NCI-H82 treated with DMSO at 0.1 percent for 48 hours (cell line): ENCODE measurements at regions not wholly inside any gene's neighbourhood (a gene's known extent, or its start where the extent isn't known, plus 50 kb on each side); places are given as distances from the start of the nearest gene placed in this dataset.

Experiments used
- DNase-seq: peaks from one replicate; lab custom pipeline; 2025; ENCODE audit not compliant: unreplicated experiment; lab: John Stamatoyannopoulos, UW

DNA sequence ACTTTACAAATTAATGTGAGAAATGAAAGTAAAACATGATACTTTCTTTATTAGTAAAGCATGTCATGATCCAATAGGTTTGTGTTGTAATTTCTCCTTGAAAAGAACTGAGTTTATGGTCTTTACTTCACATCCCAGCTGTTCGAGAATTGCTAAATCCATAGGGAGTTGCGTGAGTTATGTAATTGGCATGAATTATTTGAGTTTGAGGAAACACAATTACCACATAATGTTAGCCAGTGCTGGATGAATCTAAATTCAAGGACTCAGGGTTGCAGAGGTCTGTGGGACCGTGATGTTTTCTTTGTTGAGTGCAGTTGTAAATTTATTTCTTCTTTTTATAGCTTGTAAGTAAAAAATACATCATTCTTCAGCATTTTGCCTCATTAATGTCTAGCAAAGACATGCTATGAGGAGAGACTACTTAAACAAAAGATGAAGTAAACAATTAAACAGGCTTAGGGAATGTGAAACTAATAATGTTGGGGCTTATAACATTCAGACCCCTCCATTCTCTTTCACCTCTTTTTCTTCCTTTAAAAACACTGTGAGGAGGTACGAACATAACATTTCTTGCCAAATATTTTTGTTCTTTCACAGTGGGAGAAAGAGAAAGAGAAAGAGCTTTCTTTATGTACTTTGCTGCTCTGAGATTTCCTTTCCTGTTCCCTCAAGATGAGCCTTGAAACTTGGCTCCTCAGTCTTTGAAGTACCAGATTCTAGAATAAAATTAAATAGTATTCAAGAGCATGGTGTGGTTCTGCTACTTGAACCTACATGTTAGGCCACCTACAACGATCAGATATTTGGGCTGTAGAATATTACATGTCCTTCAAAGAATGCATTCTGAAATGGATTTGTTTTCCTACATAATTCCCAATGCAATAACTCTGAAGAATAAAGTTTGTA lies 159.6 kb upstream of the ANK2 start:
- no peak for DNase-seq

DNA sequence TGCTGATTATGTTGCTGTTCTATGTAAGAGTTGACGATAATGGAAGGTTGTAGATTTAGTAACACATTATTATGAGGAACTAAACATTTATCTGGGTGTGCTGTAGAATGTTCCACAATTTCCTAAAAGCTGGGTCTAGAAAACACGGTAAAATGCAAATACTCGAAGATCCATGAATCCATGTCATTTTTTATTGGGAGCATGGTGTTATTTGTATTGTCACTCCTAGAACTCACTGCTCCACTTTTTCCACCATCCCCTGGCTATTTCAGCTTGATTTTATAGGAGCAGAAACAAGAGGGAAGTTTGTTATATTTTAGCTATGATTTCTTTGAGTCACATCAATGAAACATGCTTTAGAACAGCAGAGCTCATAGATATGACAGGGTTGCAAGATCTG lies 155.0 kb upstream of the ANK2 start:
- no peak for DNase-seq

DNA sequence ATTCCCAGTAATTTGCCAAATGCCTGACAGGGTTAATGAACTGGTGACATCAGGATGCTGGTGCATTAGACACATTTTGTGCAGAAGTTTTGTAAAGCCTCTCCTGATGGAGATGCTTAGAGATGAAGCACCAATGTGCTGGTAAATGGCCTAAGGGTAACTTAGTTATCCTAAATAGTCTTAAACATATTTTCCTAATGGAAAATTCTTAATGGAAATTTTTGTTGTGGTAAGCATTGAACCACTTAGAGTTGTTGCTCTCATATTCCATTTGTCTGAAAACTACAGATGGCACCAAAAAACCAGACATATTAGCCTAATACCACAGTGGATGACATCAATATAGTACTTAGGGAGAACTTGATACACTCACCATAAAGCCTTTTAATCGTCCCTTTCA lies 154.5 kb upstream of the ANK2 start:
- peak; percentile 60 for DNase-seq

DNA sequence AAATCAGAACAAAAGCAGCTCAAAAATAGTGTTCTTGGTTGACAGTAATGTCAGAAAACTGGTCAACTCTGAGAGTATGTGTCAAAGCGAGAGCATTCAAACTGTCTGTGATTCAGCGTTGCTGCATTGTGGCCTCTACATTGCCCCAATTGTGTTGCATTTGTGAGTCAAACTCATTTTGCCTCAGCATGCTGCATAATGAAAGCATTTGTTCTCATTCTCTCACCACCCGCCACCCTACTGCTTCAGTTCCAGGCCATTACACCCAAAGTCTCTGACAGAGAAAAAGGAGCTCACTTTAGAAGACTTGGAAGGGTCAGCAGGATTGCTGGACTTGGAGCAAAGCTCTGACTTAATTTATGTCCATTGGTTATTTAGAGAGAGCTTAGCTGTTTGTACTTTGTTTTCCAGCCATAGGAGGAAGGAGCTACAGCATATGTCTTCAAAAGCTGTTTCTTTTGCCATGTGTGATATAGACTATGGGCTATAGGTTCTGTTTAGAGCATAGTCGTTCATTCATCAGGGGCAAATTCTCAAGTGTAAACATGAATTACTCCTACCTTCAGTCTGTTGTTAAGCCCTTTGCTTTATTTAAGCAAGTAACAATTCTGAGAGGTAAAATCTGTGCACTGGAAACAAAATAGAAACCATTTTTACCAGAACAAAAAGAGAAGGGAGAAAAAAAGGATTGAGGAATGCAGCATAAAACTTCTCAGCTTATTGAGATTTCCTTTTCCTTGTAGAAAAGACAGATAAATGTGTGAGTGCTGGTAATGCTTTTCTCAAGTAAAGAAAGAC lies 153.4 kb upstream of the ANK2 start:
- DNase-seq, result no peak

DNA sequence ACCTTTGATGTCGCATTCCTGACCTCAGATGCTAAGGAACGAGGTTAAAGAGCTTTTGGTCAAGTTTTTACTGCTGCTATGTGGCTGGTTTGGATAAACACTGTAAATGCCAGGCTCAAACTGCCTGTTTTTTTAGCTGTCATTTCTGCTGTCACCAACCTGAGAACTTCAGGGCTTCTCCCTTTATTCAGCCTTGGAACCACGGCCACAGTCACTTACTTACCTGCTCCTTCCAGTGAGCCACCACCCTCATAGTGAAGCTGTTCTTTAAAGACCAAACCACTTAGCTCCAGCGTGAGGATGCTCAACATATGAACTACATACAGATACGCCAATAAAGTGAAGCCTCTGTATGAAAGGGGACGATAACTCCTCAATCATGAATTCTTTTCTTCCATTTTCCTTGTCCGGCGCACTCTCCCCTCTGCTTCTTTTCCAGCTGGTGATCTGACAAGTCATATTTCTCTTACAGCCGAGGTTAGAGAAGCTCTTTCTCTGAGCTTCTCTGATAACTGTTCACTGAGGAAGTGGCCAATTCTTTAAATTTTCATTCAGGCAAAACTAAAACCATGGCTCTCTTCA lies 152.8 kb upstream of the ANK2 start:
- peak; percentile 56 for DNase-seq

DNA sequence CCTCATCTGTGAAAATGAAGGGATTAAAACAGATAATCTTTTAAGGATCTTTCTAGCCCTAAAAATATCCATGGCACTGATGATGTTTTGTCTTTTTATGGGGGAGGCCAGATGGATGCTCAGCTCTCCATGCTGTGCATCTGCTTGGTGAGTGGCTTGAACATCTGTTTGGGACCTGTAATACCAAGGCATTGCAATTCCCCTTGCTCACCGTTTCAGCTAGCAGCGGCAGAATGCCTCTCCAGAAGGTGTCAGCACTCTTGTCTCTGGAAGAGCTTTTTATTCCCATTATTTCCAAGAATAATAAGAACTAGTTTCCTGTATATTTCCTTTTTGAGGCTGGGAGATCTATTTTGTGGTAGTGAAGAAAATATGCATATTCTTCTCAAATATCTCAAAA lies 151.9 kb upstream of the ANK2 start:
- DNase-seq, result peak; percentile 88

DNA sequence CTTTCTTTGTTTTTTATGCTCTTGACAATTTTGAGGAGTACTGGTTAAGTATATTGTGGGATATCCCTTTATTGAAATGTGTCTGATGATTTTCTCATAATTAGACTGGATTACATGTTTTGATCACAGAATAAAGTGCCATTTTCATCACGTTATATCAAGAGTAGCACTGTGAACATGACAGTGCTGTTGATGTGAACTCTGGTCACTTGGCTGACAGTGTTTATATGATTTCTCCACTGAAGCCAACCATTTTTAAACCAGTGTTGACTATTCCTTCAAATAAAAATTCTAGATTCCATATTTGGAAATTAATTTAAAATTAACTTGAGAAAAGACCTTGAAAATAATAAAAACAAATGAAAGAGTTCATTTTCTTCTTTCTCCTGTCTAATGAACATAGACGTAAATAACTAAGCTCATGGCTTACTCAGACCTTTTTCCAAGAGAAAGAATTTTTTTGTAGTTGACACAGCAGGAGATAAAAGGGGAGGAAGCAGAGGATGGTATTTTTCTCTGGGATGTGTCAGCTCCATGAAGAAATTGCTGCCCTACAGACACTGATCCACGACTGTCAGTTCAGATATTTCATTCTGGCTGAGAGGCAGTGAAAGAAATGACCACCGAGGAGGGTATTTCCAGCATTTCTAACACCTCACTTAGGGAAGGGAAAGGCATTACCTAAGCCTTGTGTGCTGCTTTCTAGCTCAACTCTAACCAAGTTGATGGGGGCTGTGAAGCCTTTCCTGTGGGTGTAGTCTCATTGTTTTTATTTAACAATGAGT lies 150.9 kb upstream of the ANK2 start:
- DNase-seq, result no peak

DNA sequence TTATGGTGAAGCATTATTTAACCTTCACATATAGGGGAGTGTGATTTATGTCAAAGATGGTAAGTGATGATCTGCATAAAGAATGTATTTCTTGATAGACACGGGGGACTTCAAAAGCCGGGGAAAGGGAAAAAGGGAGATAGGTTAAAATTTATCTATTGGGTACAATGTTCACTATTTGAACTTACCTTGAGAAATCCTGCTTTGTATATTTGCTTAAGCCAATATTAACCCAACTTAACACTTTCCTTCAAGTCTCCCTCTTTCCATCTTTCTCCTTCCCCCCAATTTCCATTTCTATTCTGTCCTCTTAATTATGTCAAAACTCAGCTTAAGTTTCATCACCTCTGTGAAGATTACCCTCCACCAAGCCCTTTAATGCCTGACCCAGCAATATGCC lies 149.0 kb upstream of the ANK2 start:
- DNase-seq, result no peak

DNA sequence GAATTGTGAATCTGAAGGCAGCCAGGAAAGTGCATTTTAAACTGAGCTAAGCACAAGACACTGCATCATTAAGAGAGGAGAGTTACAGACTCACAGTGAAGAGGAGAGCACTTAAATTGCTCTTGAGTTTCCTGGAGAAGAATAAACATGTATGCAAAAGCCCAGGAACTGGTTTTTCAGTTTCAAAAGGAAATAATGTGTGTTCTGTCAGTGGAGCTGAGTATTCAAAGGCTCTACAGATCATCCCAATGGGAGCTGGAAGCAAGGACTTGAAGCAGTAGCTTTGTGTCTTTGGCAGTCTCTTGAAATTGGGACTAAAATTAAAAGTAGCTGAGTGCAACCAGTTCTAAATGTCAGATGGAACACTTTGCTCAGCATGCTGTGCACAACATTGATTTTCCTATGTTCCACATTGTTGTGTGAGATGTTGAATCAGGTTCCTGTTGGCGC lies 147.5 kb upstream of the ANK2 start:
- no peak for DNase-seq

DNA sequence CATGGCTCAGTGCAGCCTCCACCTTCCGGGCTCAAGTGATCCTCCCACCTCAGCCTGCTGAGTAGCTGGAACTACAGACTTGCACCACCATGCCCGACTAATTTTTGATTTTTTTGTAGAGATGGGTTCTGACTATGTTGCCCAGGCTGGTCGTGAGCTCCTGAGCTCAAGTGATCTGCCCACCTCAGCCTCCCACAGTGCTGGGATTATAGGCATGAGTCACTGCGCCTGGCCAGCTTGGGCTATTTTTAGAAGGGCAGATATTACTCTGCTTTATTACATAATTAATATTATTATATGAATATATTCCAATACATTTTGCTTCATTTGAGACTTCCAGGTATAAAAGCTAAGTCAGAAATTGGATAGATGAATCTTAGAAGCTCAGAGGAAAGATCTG lies 143.7 kb upstream of the ANK2 start:
- no peak for DNase-seq

DNA sequence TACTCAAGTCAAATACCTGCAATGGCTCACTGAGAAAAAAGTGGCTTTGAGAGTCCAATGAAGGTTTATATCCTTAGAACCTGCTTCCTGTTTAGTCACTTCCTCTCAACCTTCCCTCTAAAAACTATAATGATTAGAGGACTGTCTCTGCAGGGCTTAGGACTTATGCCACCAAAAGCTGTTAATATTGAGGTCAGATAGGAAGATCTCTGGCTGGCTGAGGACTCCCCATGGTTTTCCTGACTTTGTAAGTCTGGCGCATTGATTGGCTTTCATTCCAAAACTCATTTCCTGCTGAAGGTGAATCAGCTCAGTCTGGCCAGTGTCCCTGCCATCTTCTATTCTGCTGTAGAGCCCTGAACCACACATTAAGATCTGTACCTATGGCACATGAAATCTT lies 140.9 kb upstream of the ANK2 start:
- DNase-seq, result no peak

DNA sequence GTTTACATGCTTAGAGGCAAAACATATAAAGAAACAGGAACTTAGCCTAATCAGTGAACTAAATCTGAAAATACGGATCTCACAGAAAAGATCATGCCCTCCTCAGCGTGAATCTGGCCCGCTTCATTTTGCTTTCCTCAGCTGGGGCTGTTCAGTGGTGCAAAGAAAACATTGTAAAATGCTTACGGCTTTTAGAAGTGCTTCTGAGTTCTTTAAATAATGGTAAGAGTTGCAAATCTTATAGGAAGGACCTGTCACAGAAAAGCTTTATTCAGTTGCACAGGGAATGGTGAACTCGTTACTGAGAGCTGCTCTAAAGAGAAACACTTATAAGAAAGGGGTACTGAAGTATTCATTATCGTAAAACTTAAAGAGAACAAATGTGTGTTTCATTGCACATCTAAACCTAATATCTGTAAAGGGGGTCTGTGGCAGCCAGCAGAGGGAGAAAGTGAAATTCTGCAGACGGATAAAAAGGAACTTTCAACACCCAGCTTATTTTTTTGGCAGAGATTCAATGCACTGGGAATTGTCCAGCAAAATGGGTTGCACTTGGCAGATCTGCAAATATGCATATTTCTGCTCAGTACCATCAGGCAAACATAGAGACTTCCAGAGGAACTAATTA lies 139.2 kb upstream of the ANK2 start:
- no peak for DNase-seq

DNA sequence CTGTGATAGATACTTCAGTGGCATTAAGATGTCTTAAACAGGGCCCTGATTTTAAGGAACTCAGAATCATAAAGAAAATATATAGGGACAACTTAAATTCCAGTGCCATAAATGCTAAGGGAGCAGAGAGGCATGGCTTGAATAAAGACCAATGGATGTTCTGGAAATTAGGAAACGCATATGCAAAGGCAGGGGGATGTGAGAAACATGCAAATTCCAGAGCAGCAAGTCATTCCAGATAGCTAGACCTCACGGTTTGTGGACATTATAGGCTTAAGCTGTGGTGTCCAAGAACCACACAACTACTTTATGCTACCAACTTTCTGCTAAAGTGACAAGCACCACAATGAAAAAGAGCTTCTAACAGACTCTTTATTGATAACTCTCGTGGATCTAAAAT lies 132.6 kb upstream of the ANK2 start:
- no peak for DNase-seq

DNA sequence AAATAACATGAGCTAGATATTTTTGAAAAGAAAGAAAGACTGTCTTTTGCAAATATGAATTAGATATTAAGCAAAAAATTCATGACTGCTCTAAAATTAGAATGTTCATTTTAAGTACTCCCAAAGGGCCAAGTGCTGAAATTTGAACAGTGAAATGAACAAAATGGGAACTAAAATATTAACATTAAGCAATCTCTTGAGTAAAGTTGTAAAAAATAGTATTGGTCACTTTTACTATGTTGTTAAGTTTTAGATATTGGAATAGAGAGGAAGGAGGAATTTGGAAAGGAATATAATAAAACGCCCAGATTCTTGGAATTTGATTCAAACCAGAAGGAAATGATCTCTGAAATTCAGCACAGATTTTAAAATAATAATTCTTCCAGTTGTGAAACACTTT lies 125.9 kb upstream of the ANK2 start:
- no peak for DNase-seq

DNA sequence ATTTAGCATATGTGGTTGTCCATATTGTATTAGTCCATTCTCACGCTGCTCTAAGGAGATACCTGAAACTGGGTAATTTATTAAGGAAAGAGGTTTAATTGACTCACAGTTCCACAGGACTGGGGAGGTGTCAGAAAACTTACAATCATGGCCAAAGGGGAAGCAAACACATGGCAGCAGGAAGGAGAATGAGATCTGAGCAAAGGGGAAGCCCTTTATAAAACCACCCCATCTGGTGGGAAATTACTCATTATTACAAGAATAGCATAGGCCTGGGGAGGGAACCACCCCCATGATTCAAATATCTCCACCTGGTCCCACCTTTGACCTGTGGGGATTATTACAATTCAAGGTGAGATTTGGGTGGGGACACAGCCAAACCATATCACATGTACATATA lies 122.6 kb upstream of the ANK2 start:
- DNase-seq, result no peak

DNA sequence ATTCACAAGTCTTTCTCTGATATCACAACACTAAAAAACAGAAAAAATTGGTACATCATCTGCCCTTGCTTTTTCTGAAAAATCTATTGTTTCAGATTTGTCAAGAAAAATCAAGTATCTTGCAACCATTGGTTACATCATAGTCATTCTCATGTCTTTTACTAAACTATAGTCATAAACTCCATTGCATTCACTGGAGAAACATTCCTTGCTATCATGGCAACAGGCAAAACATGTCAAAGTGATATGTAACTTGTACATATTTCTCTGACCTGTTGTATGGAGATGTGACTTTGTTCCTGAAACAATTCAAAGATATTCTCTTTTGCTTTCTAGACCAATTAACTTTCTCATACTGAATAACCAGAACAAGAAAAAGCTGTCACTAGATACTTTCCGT lies 121.9 kb upstream of the ANK2 start:
- no peak for DNase-seq

DNA sequence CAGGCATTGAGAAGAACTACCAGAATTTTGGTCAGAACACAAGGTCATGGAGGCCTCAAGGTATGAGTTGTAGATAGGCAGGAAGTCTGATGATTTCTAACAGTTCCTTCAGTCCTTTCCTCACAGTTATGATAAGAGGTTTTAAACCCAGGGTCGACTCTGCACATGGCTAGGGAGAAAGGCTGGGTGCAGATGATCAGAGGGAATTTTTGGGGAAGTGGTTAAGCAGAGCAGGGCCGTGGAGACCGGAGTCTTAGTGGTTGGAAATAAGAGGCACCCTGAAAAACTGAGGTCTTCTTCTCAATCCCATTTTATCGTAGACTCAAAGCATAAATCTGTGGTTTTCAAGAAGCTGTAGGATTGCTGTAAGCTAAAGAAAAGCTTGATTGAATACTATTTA lies 118.5 kb upstream of the ANK2 start:
- no peak for DNase-seq

DNA sequence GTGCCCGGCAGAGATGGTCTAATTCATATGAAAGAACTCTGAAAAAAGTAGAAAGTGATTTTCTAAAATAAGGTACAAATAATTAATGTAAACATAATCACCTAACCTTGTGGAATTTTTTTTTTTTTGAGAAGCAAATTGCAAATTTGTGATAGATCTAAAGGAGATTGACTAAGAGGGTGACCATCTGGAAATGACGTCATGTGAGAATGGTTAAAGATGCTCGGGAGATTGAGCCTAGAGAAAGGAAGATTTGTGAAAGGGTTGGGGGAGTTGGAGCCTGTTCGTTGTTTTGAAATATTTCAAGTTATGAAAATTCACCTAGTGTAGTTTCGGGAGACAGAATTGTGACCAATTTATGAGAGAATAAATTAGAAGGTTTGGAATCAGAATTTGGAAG lies 115.7 kb upstream of the ANK2 start:
- no peak for DNase-seq

DNA sequence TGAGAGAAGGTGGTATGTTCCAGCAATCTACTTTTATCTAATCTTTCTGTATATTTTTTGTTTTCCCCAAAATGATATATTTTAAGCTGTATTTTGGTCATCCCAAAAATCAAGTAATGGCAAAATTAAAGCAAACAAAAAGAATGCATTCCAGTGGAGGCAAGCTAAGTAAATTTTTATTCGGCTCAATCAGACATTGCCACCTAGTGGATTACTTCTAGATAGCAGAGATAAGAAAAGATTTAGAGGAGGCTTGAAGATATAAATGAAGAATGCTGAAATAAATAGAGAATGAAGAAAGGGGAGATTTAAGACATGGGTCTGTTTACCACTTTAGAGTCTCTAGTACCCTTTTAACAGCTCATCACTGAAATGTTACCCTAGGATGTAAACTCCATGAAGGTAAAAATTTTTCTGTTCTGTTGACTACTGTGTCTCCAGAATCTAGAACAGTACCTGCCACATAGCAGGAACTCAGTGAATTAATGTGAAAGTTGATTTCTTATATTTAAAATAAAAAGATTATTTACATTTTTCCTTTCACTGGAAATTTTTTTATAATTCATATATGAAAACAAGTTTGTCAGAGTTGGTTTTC lies 110.9 kb upstream of the ANK2 start:
- DNase-seq, result peak; percentile 51

DNA sequence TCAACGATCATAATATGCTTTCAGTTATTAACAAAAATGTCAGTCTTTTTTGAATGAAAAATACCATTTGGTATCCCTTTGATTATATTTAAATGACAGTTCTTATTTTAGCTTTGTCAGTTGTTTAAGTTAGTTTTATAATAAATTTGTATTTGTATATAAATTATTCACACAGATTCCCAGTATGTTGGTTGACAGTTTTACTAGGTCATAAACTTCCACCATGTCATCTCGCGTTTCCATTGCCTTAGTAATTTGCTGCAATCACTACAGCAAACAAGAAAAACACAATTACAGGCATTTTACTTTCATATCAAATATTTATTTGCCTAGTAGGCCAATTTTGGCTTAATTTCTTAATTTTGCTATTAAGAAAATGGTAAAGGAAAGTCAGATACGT lies 109.6 kb upstream of the ANK2 start:
- no peak for DNase-seq
